Mesodermal cell (in vitro differentiated cells): ENCODE measurements at regions not wholly inside any gene's neighbourhood (a gene's known extent, or its start where the extent isn't known, plus 50 kb on each side); places are given as distances from the start of the nearest gene placed in this dataset.

ENCODE experiments used
- H3K27ac ChIP-seq: 2 replicates; pipeline ENCODE4 v1.7.0; 2013; ENCODE audit warnings: mild to moderate bottlenecking, low read depth, low read length, moderate library complexity; ENCODE audit not compliant: severe bottlenecking
- H3K36me3 ChIP-seq: 2 replicates; pipeline ENCODE4 v1.7.1; 2013; ENCODE audit warnings: mild to moderate bottlenecking, low read length, moderate library complexity; ENCODE audit not compliant: control insufficient read depth, insufficient read depth
- H3K4me1 ChIP-seq: one replicate; pipeline ENCODE4 v1.7.1; 2013; ENCODE audit warnings: mild to moderate bottlenecking, low read length; ENCODE audit not compliant: insufficient read depth, control insufficient read depth, poor library complexity, severe bottlenecking
- H3K4me3 ChIP-seq: 2 replicates; pipeline ENCODE4 v1.7.0; 2013; ENCODE audit warnings: low read length, control low read depth, mild to moderate bottlenecking; ENCODE audit not compliant: insufficient read depth, poor library complexity, severe bottlenecking; ENCODE audit errors: extremely low read depth
- H3K9me3 ChIP-seq: 2 replicates; pipeline ENCODE4 v1.7.1; 2013; ENCODE audit warnings: mild to moderate bottlenecking, low read length, moderate library complexity; ENCODE audit not compliant: control insufficient read depth
- WGBS, 2 experiments: methylation state at CpG; one replicate each; pipeline ENCODE4 v1.1.5; 2013; ENCODE audit warnings: missing lambda C conversion rate in 2 of 2; ENCODE audit not compliant: insufficient coverage in 2 of 2; 5-methylcytosine and 5-hydroxymethylcytosine counted together

DNA sequence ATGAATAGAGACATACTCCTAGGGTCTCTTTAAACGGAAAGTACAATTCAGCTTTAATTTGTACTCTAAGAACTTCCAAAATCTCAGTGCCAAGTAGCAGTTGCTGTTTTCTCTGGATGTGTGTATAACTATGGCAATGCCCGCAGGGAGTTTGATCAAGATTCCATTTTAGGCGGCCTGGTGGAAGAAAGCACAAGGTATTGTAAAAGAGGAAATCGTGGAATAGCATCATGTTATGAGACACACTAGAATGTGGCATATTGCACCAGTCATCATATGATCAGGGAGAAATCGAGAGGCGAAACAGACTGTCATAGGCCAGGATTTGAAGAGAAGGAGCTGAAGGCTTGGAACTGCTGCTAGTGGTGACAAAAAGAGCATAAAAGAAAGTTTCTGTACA lies 316.2 kb upstream of the FMN2 start:
- no peak overlapping the region for H3K4me3 ChIP-seq
- peaks cover 7% of the 10 kb centered on the region for H3K4me1 ChIP-seq
- H3K27ac ChIP-seq: no peak overlapping the region
- H3K36me3 ChIP-seq: no peaks in the 10 kb centered on the region
- no peaks in the 10 kb centered on the region for H3K9me3 ChIP-seq
- WGBS, 2 experiments: 86 to 97% methylated on average over 5 of the region's 6 CpGs

DNA sequence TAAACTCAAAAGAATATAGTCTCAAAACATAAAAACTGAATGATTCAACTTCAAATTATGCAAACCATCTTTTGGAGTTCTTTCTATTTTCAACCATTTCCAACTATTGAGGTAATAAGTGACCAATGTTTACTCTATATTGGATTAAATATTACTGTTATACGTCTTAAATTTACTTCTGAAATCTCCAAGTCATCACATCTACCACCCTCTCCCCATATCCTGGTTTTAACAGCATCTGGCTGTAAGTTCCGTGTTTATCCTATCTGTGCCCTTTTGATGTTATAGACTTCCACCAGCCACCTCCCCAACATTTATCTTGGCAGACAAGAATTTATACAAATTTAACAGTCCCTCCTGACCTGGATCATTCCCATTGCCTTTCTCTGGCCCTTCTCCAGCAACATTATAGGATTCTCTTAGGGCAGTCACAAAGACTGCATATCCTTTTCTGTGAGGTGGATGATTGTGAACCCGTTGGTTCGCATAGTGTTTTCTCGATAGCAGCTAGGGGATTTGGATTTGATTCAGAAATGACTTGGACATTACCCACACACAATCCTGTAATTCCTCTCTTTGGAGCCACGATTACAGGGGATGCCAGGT lies 313.4 kb upstream of the FMN2 start:
- H3K4me3 ChIP-seq: no peak overlapping the region
- no peaks in the 10 kb centered on the region for H3K36me3 ChIP-seq
- H3K27ac ChIP-seq: no peak overlapping the region
- WGBS, 2 experiments: 75 to 89% methylated on average over 2 to 5 of the region's 6 CpGs
- peaks cover 7% of the 10 kb centered on the region for H3K4me1 ChIP-seq
- H3K9me3 ChIP-seq: no peaks in the 10 kb centered on the region

DNA sequence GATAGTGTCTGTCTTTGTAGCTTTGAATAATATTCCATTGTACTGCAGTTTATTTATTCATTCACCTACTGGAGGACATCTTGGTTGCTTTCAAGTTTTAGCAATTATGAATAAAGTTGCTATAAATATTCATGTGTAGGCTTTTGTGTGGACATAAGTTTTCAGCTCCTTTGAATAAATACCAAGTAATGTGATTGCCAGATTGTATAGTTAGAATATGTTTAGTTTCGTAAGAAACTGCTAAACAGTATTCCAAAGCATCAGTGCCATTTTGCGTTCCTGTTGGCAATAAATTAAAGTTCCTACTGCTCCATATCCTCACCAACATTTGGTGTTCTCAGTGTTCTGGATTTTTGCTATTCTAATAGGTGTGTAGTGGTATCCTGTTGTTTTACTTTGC lies 311.7 kb upstream of the FMN2 start:
- H3K27ac ChIP-seq: no peak overlapping the region
- no peaks in the 10 kb centered on the region for H3K36me3 ChIP-seq
- H3K4me1 ChIP-seq: no peaks in the 10 kb centered on the region
- no CpG with 5 or more reads among the region's 2 CpGs for WGBS, 2 experiments
- no peak overlapping the region for H3K4me3 ChIP-seq
- H3K9me3 ChIP-seq: no peaks in the 10 kb centered on the region

DNA sequence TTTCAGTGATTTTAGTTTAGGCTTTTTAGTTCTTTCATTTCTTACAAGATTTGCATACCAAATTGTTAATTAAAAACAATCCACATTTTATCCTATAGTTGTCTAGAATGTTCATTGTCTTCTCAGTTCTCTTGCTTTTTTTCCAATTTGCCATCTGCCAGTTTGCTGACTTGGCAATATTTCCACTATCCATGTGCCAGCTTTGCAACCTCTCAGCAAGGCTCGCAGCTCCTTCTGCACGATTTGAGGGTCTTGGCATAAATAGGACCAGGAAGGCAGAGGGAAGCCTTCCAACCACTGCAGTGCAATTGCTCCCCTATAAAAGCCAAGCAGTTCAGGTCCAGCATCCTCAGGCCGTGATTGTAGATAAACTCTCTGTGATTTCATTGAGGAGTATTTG lies 306.8 kb upstream of the FMN2 start:
- H3K4me3 ChIP-seq: no peak overlapping the region
- 95 to 100% methylated on average over 2 of the region's 3 CpGs for WGBS, 2 experiments
- no peaks in the 10 kb centered on the region for H3K4me1 ChIP-seq

DNA sequence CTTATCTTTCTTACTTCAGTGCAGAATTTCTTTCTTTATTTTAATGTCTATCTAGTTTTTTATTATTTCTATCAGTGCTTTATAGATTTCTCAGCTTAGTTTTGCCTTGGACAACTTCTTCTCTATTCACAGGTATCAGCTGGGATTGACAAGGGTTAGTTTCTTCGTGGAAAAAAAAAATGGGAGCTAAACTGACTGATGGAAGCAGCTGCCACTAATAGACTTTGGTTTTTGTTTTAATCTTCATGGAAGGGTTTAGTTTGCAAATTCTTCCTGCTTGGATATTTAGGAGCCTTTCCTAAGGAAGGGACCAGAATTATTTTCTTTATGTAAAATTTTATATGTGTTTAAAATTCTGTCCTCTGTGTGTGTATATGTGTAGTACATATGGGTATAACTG lies 306.1 kb upstream of the FMN2 start:
- no peaks in the 10 kb centered on the region for H3K4me1 ChIP-seq
- 100% methylated on average over 1 of the region's 1 CpG; no CpG with 5 or more reads in 1 of the 2 experiments for WGBS, 2 experiments
- H3K9me3 ChIP-seq: no peaks in the 10 kb centered on the region
- H3K36me3 ChIP-seq: no peaks in the 10 kb centered on the region
- no peak overlapping the region for H3K27ac ChIP-seq
- H3K4me3 ChIP-seq: no peak overlapping the region

More for the DNA sequence above, 306.8 kb upstream of the FMN2 start:
- no peaks in the 10 kb centered on the region for H3K36me3 ChIP-seq
- no peak overlapping the region for H3K27ac ChIP-seq
- H3K9me3 ChIP-seq: no peaks in the 10 kb centered on the region

DNA sequence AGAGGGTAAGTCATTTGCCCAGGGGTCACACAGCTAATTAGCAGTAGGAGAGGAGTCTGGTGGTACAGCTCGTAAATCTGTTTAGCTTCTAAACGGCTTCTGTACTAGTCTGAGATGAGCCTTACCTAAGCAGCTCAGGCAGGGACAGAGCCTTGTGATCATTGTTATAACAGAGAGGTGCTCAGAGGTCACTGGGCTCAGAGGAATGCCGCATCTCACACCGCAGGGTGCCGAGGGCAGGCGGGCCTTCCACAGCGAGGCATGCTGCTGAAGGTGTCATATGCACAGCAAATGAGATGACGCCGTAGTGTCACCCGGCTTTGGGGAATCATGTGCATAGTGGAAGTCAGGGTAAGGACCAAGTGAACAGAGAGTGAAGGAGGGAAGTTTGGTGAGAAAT lies 305.2 kb upstream of the FMN2 start:
- Histone ChIP-seq H3K36me3 (no peaks in the 10 kb centered on the region), H3K9me3 (no peaks in the 10 kb centered on the region), H3K4me3 (no peak overlapping the region), H3K27ac (no peak overlapping the region), H3K4me1 (no peaks in the 10 kb centered on the region)
- WGBS, 2 experiments: 61 to 70% methylated on average over 9 to 10 of the region's 10 CpGs

DNA sequence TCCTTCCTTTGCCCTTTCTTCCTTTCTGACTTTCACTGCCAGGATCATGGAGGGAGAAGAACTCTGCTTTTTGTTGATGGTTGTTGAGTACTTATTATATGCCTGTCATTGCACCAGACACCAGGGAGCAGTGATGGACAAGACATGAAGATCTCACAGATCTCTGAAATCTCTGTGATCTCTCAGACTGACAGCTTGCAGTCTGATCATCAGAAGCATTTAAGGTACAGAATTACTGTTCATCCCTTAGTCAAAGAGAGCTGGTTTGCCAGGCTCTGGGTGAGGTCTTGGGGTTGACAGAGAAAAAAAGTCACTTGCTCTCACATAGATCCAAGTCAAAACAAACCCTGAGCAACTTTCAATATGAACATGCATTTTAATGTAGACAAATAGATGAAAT lies 299.5 kb upstream of the FMN2 start:
- no peak overlapping the region for H3K4me3 ChIP-seq
- no peak overlapping the region for H3K27ac ChIP-seq
- H3K9me3 ChIP-seq: no peaks in the 10 kb centered on the region
- H3K36me3 ChIP-seq: no peaks in the 10 kb centered on the region
- H3K4me1 ChIP-seq: no peaks in the 10 kb centered on the region

DNA sequence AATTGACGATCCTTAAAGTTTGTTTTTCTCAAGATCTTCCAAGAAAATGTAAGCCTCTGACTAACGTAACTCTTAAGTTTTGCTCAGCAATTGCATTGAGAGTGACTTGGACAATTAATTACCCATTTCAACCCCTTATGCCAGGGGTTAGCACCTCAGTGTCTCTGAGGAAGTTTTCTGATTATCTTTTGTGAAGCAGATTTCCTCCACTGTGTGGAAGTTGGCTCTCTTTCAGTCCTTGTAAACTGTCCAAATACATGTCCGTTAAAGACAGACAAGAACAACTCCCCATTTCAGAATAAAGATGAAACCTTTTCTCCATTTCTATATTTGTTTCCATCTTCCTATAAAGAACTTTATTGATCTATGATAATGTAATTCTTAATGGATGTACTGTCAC lies 296.4 kb upstream of the FMN2 start:
- no peaks in the 10 kb centered on the region for H3K9me3 ChIP-seq
- no peak overlapping the region for H3K4me3 ChIP-seq
- no peak overlapping the region for H3K27ac ChIP-seq
- H3K36me3 ChIP-seq: no peaks in the 10 kb centered on the region
- 100% methylated on average over 1 of the region's 3 CpGs; no CpG with 5 or more reads in 1 of the 2 experiments for WGBS, 2 experiments
- H3K4me1 ChIP-seq: no peaks in the 10 kb centered on the region

DNA sequence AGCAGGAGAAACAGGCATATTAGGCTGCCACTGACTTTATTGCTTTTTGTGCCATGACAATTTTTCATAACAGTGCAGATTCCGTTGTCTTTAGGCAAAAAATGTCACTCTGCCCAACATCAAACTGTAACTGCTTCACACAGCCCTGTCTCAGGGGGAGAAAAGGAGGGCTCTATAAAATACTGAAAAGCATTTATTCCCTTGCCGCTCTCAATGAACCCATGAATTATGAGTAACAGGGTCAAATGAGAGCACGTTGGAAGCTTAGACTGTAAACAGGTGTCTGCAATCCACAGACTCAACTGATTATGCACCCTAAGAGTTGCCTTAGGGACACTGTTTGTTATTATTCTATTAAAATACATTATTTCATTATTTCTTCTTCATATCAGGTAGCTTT lies 292.1 kb upstream of the FMN2 start:
- H3K27ac ChIP-seq: no peak overlapping the region
- H3K4me1 ChIP-seq: no peaks in the 10 kb centered on the region
- no peaks in the 10 kb centered on the region for H3K36me3 ChIP-seq
- no peak overlapping the region for H3K4me3 ChIP-seq
- WGBS, 2 experiments: 100% methylated on average over 2 of the region's 3 CpGs; no CpG with 5 or more reads in 1 of the 2 experiments
- H3K9me3 ChIP-seq: no peaks in the 10 kb centered on the region

DNA sequence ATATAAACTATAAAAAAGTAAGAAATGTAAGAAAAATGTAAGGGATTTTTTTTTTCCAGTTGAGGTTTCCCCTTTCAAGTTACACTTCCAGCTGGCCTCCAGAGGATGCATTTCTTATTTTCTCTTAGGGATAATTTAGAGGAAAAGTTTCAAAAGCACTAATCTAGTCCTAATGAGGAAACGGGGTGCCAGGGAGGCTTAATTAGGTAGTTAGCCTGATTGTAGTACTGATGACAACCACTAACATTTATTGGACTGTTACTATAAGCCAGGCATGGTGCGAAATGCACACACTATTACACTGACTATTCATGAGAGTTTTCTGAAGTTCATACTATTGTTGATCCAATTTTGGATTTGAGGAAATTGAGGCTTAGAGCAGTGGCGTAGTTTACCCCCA lies 290.8 kb upstream of the FMN2 start:
- no peak overlapping the region for H3K27ac ChIP-seq
- no peaks in the 10 kb centered on the region for H3K4me1 ChIP-seq
- WGBS, 2 experiments: 93% methylated on average over 3 of the region's 3 CpGs; no CpG with 5 or more reads in 1 of the 2 experiments
- no peak overlapping the region for H3K4me3 ChIP-seq
- no peaks in the 10 kb centered on the region for H3K36me3 ChIP-seq
- H3K9me3 ChIP-seq: no peaks in the 10 kb centered on the region

DNA sequence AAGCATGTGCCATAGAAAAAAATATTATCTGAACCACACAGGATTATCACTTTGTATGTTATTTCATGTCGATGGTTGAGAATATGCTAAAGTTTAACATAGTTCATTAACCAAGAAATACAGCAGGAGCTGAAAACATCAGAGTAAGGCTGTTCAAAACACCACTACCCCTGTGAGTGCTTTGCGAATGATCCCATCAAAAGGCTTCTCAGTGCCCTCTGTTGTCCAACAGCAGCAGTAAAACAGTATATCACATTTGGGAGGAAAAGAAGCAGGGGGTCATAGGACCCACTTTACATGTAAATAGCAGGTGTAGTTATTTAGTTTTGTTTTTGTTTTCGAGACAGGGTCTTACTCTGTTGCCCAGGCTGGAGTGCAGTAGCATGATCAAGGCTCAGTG lies 289.4 kb upstream of the FMN2 start:
- no peak overlapping the region for H3K4me3 ChIP-seq
- 79% methylated on average over 2 of the region's 3 CpGs; no CpG with 5 or more reads in 1 of the 2 experiments for WGBS, 2 experiments
- H3K27ac ChIP-seq: no peak overlapping the region
- H3K36me3 ChIP-seq: no peaks in the 10 kb centered on the region
- H3K9me3 ChIP-seq: no peaks in the 10 kb centered on the region
- no peaks in the 10 kb centered on the region for H3K4me1 ChIP-seq
